Upper lobe of left lung (tissue), 6 donors: ENCODE measurements at regions not wholly inside any gene's neighbourhood (a gene's known extent, or its start where the extent isn't known, plus 50 kb on each side); places are given as distances from the start of the nearest gene placed in this dataset.

Source experiments
- ATAC-seq, 2 donors: fragments of 200-7000 bp; cut with Tn5 transposase; one replicate each; pipeline ENCODE4 v1.9.1; 2022; ENCODE audit warnings: mild to moderate bottlenecking in 2 of 2, moderate library complexity in 2 of 2; ENCODE audit not compliant: low FRiP score in 2 of 2
- DNase-seq, 2 donors: peaks; one replicate each; pipeline ENCODE4 v3.0.0-alpha.2; 2019 to 2020
- H3K27ac ChIP-seq, 4 donors: fragments of 200-600 bp; sonication (generic); one replicate each; pipeline ENCODE4 v1.5.1; 2016 to 2019
- H3K27me3 ChIP-seq, 4 donors: fragments of 200-600 bp; sonication (generic); one replicate each; pipeline ENCODE4 v1.5.1; 2017 to 2019
- H3K36me3 ChIP-seq, 4 donors: fragments of 200-600 bp; sonication (generic); one replicate each; pipeline ENCODE4 v1.5.1; 2016 to 2019
- H3K4me1 ChIP-seq, 4 donors: fragments of 200-600 bp; sonication (generic); one replicate each; pipeline ENCODE4 v1.5.1; 2018 to 2019
- H3K4me3 ChIP-seq, 4 donors: fragments of 200-600 bp; sonication (generic); one replicate each; pipeline ENCODE4 v1.5.1; 2017 to 2019; ENCODE audit warnings: mild to moderate bottlenecking in 2 of 4, moderate library complexity in 1 of 4
- H3K9me3 ChIP-seq, 4 donors: fragments of 200-600 bp; sonication (generic); one replicate each; pipeline ENCODE4 v1.5.1; 2018 to 2019
- EP300 ChIP-seq, 4 donors: sonication (generic); formaldehyde crosslinking; IDR thresholded peaks; one replicate each; pipeline ENCODE4 v1.5.1; 2017; ENCODE audit warnings: antibody characterized with exemption in 4 of 4, control low read depth in 2 of 4
- POLR2A ChIP-seq, 4 donors: fragments of 450-650 bp; IDR thresholded peaks; one replicate each; pipeline ENCODE4 v1.5.1; 2016 to 2017; ENCODE audit warnings: antibody characterized with exemption in 4 of 4, mild to moderate bottlenecking in 2 of 4
- POLR2AphosphoS5 ChIP-seq, 2 donors: sonication (generic); formaldehyde crosslinking; IDR thresholded peaks; one replicate each; pipeline ENCODE4 v1.5.1; 2017; ENCODE audit warnings: antibody characterized with exemption in 2 of 2
- WGBS, 2 donors: methylation state at CpG; one replicate each; pipeline ENCODE4 v1.1.5; 2017 to 2018; 5-methylcytosine and 5-hydroxymethylcytosine counted together
- TF ChIP-seq, protein P1 (sequence below), 6 experiments: fragments of 450-650 bp in 4 of 6; fragments of 200-600 bp in 2 of 6; sonication (generic) in 2 of 6; IDR thresholded peaks; one replicate each; pipeline ENCODE4 v1.5.1; 2016 to 2019; ENCODE audit warnings: antibody characterized with exemption in 6 of 6
- donor health status: DM: no; HTN: no; CAD: no; lungs with moderate emphysema.
- donor health status: DM: no; HTN: yes; CAD: no; lungs with severe emphysema.

DNA sequence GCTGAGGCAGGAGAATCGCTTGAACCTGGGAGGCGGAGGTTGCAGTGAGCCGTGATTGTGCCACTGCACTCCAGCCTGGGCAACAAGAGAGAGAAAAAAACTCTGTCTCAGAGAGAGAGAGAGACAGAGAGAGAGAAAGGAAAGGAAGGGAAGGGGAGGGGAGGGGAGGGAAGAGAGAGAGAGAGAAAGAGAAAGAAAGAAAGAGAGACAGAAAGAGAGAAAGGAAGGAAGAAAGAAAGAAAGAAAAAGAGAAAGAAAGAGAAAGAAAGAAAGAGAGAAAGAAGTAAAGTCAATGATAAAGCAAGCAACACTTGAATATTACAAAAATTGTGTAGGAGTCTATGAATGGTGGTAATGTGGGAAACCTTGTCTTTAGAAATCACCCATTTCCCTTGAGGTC lies 133.6 kb upstream of the MSX2 start:
- 75 to 92% methylated on average over 3 of the region's 3 CpGs for WGBS, 2 donors
- H3K27me3 ChIP-seq = no peaks in the 10 kb centered on the region
- DNase-seq (no peak), ATAC-seq (no peak)
- H3K27ac ChIP-seq = no peak overlapping the region
- H3K9me3 ChIP-seq = no peaks in the 10 kb centered on the region
- H3K36me3 ChIP-seq = no peaks in the 10 kb centered on the region
- H3K4me1 ChIP-seq = no peaks in the 10 kb centered on the region
- no peak overlapping the region for H3K4me3 ChIP-seq
- TF ChIP-seq POLR2A (IDR thresholded peaks at IDR 0.05) = no peak
- TF ChIP-seq POLR2AphosphoS5 (IDR thresholded peaks at IDR 0.05) = no peak
- TF ChIP-seq, protein P1, sequence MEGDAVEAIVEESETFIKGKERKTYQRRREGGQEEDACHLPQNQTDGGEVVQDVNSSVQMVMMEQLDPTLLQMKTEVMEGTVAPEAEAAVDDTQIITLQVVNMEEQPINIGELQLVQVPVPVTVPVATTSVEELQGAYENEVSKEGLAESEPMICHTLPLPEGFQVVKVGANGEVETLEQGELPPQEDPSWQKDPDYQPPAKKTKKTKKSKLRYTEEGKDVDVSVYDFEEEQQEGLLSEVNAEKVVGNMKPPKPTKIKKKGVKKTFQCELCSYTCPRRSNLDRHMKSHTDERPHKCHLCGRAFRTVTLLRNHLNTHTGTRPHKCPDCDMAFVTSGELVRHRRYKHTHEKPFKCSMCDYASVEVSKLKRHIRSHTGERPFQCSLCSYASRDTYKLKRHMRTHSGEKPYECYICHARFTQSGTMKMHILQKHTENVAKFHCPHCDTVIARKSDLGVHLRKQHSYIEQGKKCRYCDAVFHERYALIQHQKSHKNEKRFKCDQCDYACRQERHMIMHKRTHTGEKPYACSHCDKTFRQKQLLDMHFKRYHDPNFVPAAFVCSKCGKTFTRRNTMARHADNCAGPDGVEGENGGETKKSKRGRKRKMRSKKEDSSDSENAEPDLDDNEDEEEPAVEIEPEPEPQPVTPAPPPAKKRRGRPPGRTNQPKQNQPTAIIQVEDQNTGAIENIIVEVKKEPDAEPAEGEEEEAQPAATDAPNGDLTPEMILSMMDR (IDR thresholded peaks at IDR 0.05) = no peak
- TF ChIP-seq EP300 (IDR thresholded peaks at IDR 0.05) = no peak

DNA sequence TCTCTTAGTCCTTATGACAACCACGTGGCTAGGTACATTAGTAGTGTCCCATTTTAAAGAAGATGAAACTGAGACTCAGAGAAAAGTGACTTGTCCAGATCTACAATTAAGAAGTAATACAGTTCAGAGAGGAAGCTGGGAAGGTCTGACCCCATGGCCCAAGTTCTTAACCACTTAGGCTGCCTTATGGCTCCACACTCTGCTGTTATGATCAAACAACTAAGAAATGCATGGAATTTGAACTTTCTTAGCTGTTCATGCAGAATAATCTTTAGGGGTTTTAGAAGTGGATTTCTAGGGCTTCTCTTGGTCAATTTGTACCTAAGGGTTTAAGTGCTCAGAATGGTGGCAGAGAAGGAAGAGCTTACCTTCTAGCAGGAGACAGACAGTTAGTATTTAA lies 128.0 kb upstream of the MSX2 start:
- DNase-seq (no peak), ATAC-seq (peak in 1 of 2 donors; percentile 70)
- H3K9me3 ChIP-seq = no peaks in the 10 kb centered on the region
- no peak for TF ChIP-seq EP300 (IDR thresholded peaks at IDR 0.05)
- TF ChIP-seq, protein P1 (IDR thresholded peaks at IDR 0.05) = no peak
- no peak for TF ChIP-seq POLR2A (IDR thresholded peaks at IDR 0.05)
- no peak for TF ChIP-seq POLR2AphosphoS5 (IDR thresholded peaks at IDR 0.05)
- no peak overlapping the region for H3K27ac ChIP-seq
- 50 to 60% methylated on average over 1 of the region's 1 CpG for WGBS, 2 donors
- no peaks in the 10 kb centered on the region for H3K36me3 ChIP-seq
- H3K4me1 ChIP-seq = peaks cover 0 to 12% (median 8%) of the 10 kb centered on the region in 4 donors
- H3K4me3 ChIP-seq = no peak overlapping the region
- H3K27me3 ChIP-seq = no peaks in the 10 kb centered on the region

DNA sequence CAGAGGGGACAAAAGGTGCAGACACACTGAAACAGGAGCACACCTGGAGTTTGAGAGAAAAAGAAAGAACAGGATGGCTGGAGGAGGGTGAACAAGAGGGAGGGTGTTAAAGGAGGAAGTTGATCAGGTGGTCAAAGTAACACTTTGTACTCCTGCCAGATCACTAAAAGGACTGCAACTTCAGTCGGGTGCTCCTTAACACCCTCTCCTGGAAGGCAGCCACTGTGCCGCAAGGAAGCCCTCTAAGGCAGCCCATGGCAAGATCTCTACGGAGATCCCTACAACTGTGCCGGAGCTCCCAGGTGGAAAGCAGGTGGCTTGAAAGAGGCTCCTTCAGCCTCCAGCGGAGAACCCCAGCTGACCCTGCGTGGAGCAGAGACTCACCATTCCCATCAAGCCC lies 124.4 kb upstream of the MSX2 start:
- Histone ChIP-seq H3K27ac (no peak overlapping the region), H3K36me3 (no peaks in the 10 kb centered on the region), H3K4me1 (peaks cover 0 to 12% (median 8%) of the 10 kb centered on the region in 4 donors), H3K27me3 (no peaks in the 10 kb centered on the region), H3K9me3 (no peaks in the 10 kb centered on the region), H3K4me3 (no peak overlapping the region)
- ATAC-seq = peak; percentile 29 to 63
- WGBS, 2 donors = 6 to 9% methylated on average over 6 of the region's 6 CpGs
- DNase-seq = peak in 1 of 2 donors; percentile 49
- TF ChIP-seq, protein P1 (IDR thresholded peaks at IDR 0.05) = no peak
- TF ChIP-seq EP300 (IDR thresholded peaks at IDR 0.05) (no peak), POLR2AphosphoS5 (IDR thresholded peaks at IDR 0.05) (no peak), POLR2A (IDR thresholded peaks at IDR 0.05) (no peak)

DNA sequence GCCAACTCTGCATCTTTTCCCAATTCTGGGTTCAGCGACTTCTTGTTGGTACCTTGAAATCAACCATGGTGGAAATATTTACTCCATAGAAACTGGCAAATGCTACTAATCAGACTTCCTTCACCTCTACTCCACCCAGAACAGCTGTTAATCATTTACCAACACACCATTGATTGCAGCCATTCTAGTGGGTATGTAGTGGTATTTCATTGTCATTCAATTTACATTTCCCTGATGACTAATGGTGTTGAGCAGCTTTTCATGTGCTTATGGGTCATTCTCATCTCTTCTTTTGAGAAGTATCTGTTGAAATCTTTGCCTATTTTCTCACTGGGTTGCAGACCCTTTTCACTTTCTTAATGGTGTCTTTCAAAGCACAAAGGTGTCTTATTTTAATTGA lies 122.4 kb upstream of the MSX2 start:
- Histone ChIP-seq H3K4me3 (no peak overlapping the region), H3K27ac (no peak overlapping the region), H3K36me3 (no peaks in the 10 kb centered on the region), H3K9me3 (no peaks in the 10 kb centered on the region), H3K4me1 (peaks cover 0 to 12% (median 8%) of the 10 kb centered on the region in 4 donors), H3K27me3 (no peaks in the 10 kb centered on the region)
- 95 to 100% methylated on average over 1 of the region's 1 CpG for WGBS, 2 donors
- TF ChIP-seq EP300 (IDR thresholded peaks at IDR 0.05) = no peak
- ATAC-seq (no peak), DNase-seq (no peak)

DNA sequence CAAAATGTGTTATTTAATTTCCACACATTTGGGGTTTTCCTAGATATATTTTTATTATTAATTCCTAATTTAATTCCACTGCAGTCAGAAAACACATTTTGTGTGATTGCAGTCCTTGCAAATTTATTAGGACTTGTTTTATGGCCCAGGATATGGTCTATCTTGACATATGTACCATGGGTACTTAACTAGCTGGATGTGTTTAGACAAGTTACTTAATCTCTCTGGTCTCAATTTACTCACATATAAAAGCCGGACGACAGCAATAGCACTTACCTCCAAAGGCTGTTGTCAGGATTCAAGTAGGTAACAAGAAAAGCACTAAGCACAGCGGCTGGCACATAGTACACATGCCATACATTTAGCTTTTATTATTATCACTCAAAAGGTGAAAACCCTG lies 118.2 kb upstream of the MSX2 start:
- Histone ChIP-seq H3K9me3 (no peaks in the 10 kb centered on the region), H3K36me3 (no peaks in the 10 kb centered on the region), H3K27ac (no peak overlapping the region), H3K27me3 (no peaks in the 10 kb centered on the region), H3K4me1 (peaks cover 0 to 8% (median 3%) of the 10 kb centered on the region in 4 donors), H3K4me3 (no peak overlapping the region)
- ATAC-seq = no peak
- TF ChIP-seq EP300 (IDR thresholded peaks at IDR 0.05) = no peak
- TF ChIP-seq POLR2A (IDR thresholded peaks at IDR 0.05) = no peak
- TF ChIP-seq, protein P1 (IDR thresholded peaks at IDR 0.05) = no peak
- no peak for TF ChIP-seq POLR2AphosphoS5 (IDR thresholded peaks at IDR 0.05)
- DNase-seq = no peak
- 61 to 66% methylated on average over 3 of the region's 3 CpGs for WGBS, 2 donors
